Activated T-cell treated with anti-CD3 and anti-CD28 coated beads, Interleukin-2, amount 50 U/mL, for 48 hours (primary cell): ENCODE measurements at regions not wholly inside any gene's neighbourhood (a gene's known extent, or its start where the extent isn't known, plus 50 kb on each side); places are given as distances from the start of the nearest gene placed in this dataset.
"Not testable (repeated sequence)": the region's sequence is repeated elsewhere in the genome, so short reads cannot be mapped to it uniquely, and the experiment has no call there.

Experiments
- DNase-seq, 2 experiments: peaks; one replicate each; pipeline ENCODE4 v3.0.0-alpha.2; 2020

GRCh38 chr13:73548449-73548848 is 489.6 kb downstream of the KLF5 start:
- no peak for DNase-seq

- no peak for DNase-seq
Observed at GRCh38 chr13:73547239-73547638, 488.4 kb downstream of the KLF5 start.

- no peak for DNase-seq
Observed at GRCh38 chr13:73544175-73544574, 485.4 kb downstream of the KLF5 start.

GRCh38 chr13:73542446-73542845 is 483.6 kb downstream of the KLF5 start:
- DNase-seq: no peak

- no peak for DNase-seq
Observed at GRCh38 chr13:73536865-73537264, 478.1 kb downstream of the KLF5 start.

GRCh38 chr13:73535341-73535740 is 476.5 kb downstream of the KLF5 start:
- DNase-seq: no peak

GRCh38 chr13:73532987-73533510 is 474.2 kb downstream of the KLF5 start:
- DNase-seq: no peak

GRCh38 chr13:73532582-73532981 is 473.8 kb downstream of the KLF5 start:
- no peak for DNase-seq

GRCh38 chr13:73531014-73531413 is 472.2 kb downstream of the KLF5 start:
- no peak for DNase-seq

GRCh38 chr13:73522937-73523336 is 464.1 kb downstream of the KLF5 start:
- DNase-seq: no peak

GRCh38 chr13:73521985-73522524 is 463.2 kb downstream of the KLF5 start:
- DNase-seq: no peak

- no peak for DNase-seq
Observed at GRCh38 chr13:73521290-73521624, 462.5 kb downstream of the KLF5 start.

GRCh38 chr13:73520566-73521289 is 461.9 kb downstream of the KLF5 start:
- no peak for DNase-seq

- not testable (repeated sequence) for DNase-seq
Observed at GRCh38 chr13:73520135-73520534, 461.3 kb downstream of the KLF5 start.

- DNase-seq: no peak
Observed at GRCh38 chr13:73519396-73520116, 460.8 kb downstream of the KLF5 start.

- no peak for DNase-seq
Observed at GRCh38 chr13:73517766-73518165, 459.0 kb downstream of the KLF5 start.

- DNase-seq: no peak
Observed at GRCh38 chr13:73516731-73517130, 457.9 kb downstream of the KLF5 start.

GRCh38 chr13:73514208-73514607 is 455.4 kb downstream of the KLF5 start:
- DNase-seq: no peak

GRCh38 chr13:73513751-73514150 is 454.9 kb downstream of the KLF5 start:
- DNase-seq: no peak

- DNase-seq: no peak
Observed at GRCh38 chr13:73508841-73509240, 450.0 kb downstream of the KLF5 start.

- DNase-seq: no peak
Observed at GRCh38 chr13:73505376-73505890, 446.6 kb downstream of the KLF5 start.

GRCh38 chr13:73499695-73500094 is 440.9 kb downstream of the KLF5 start:
- no peak for DNase-seq

- DNase-seq: no peak
Observed at GRCh38 chr13:73497430-73497829, 438.6 kb downstream of the KLF5 start.

- DNase-seq: no peak
Observed at GRCh38 chr13:73496711-73497110, 437.9 kb downstream of the KLF5 start.
